Uterus (tissue), 2 donors: ENCODE measurements at regions not wholly inside any gene's neighbourhood (a gene's known extent, or its start where the extent isn't known, plus 50 kb on each side); places are given as distances from the start of the nearest gene placed in this dataset.

Source experiments
- POLR2A ChIP-seq, 2 donors: fragments of 450-650 bp; IDR thresholded peaks; one replicate each; pipeline ENCODE4 v1.6.1; 2016; ENCODE audit warnings: antibody characterized with exemption in 2 of 2, mild to moderate bottlenecking in 1 of 2, moderate library complexity in 1 of 2
- TF ChIP-seq, protein P1 (sequence below), 4 experiments: fragments of 200-600 bp in 2 of 4; fragments of 450-650 bp in 2 of 4; sonication (generic) in 2 of 4; IDR thresholded peaks; one replicate each; pipeline ENCODE4 v1.5.1; 2016 to 2019; ENCODE audit warnings: antibody characterized with exemption in 4 of 4, mild to moderate bottlenecking in 2 of 4, moderate library complexity in 1 of 4

- TF ChIP-seq, protein P1, sequence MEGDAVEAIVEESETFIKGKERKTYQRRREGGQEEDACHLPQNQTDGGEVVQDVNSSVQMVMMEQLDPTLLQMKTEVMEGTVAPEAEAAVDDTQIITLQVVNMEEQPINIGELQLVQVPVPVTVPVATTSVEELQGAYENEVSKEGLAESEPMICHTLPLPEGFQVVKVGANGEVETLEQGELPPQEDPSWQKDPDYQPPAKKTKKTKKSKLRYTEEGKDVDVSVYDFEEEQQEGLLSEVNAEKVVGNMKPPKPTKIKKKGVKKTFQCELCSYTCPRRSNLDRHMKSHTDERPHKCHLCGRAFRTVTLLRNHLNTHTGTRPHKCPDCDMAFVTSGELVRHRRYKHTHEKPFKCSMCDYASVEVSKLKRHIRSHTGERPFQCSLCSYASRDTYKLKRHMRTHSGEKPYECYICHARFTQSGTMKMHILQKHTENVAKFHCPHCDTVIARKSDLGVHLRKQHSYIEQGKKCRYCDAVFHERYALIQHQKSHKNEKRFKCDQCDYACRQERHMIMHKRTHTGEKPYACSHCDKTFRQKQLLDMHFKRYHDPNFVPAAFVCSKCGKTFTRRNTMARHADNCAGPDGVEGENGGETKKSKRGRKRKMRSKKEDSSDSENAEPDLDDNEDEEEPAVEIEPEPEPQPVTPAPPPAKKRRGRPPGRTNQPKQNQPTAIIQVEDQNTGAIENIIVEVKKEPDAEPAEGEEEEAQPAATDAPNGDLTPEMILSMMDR (IDR thresholded peaks at IDR 0.05): no peak
- TF ChIP-seq POLR2A (IDR thresholded peaks at IDR 0.05): no peak
These were observed 90.1 kb upstream of the CPSF6 start for GRCh38 chr12:69149270-69149669.
